NCI-H345 treated with DMSO at 0.1 percent for 48 hours (cell line): ENCODE measurements at regions not wholly inside any gene's neighbourhood (a gene's known extent, or its start where the extent isn't known, plus 50 kb on each side); places are given as distances from the start of the nearest gene placed in this dataset.

Experiments
- DNase-seq: peaks from one replicate; lab custom pipeline; 2025; ENCODE audit not compliant: unreplicated experiment; lab: John Stamatoyannopoulos, UW

- DNase-seq = no peak
Measured at GRCh38 chr22:48473202-48473601, 1354.5 kb downstream of the BRD1 start.

GRCh38 chr22:48464246-48464645, 1363.4 kb downstream of the BRD1 start:
- DNase-seq = no peak

- DNase-seq = no peak
Measured at GRCh38 chr22:48459859-48460823, 1367.5 kb downstream of the BRD1 start.

- DNase-seq = no peak
Measured at GRCh38 chr22:48459259-48459658, 1368.4 kb downstream of the BRD1 start.

GRCh38 chr22:48456449-48456848, 1371.2 kb downstream of the BRD1 start:
- DNase-seq = no peak

GRCh38 chr22:48453751-48454485, 1373.8 kb downstream of the BRD1 start:
- no peak for DNase-seq

GRCh38 chr22:48453171-48453570, 1374.5 kb downstream of the BRD1 start:
- no peak for DNase-seq

- no peak for DNase-seq
Measured at GRCh38 chr22:48452766-48453165, 1374.9 kb downstream of the BRD1 start.

- DNase-seq = no peak
Measured at GRCh38 chr22:48451891-48452290, 1375.8 kb downstream of the BRD1 start.

GRCh38 chr22:48450188-48450825, 1377.4 kb downstream of the BRD1 start:
- no peak for DNase-seq

- DNase-seq = no peak
Measured at GRCh38 chr22:48449466-48450187, 1378.0 kb downstream of the BRD1 start.

GRCh38 chr22:48448821-48449220, 1378.9 kb downstream of the BRD1 start:
- no peak for DNase-seq

- DNase-seq = no peak
Measured at GRCh38 chr22:48445113-48445827, 1382.4 kb downstream of the BRD1 start.

- no peak for DNase-seq
Measured at GRCh38 chr22:48444320-48445112, 1383.2 kb downstream of the BRD1 start.

- DNase-seq = no peak
Measured at GRCh38 chr22:48443680-48444079, 1384.0 kb downstream of the BRD1 start.

- no peak for DNase-seq
Measured at GRCh38 chr22:48442663-48443062, 1385.0 kb downstream of the BRD1 start.

- DNase-seq = no peak
Measured at GRCh38 chr22:48441553-48441850, 1386.2 kb downstream of the BRD1 start.

- DNase-seq = no peak
Measured at GRCh38 chr22:48440673-48441552, 1386.8 kb downstream of the BRD1 start.

- no peak for DNase-seq
Measured at GRCh38 chr22:48440176-48440575, 1387.5 kb downstream of the BRD1 start.
